Mammary epithelial cell (primary cell): ENCODE measurements at regions not wholly inside any gene's neighbourhood (a gene's known extent, or its start where the extent isn't known, plus 50 kb on each side); places are given as distances from the start of the nearest gene placed in this dataset.

Source experiments
- CTCF ChIP-seq, 2 donors: IDR thresholded peaks in 1 of 2; conservative IDR thresholded peaks in 1 of 2; 2 replicates each; pipeline ENCODE4 v1.5.1; 2011 to 2012; ENCODE audit warnings: inconsistent platforms in 2 of 2, low read length in 2 of 2, mild to moderate bottlenecking in 2 of 2, control low read depth in 1 of 2, low read depth in 1 of 2; ENCODE audit not compliant: insufficient read depth in 1 of 2; ENCODE audit errors: extremely low read depth in 1 of 2
- EZH2 ChIP-seq: IDR thresholded peaks from 2 replicates; pipeline ENCODE4 v1.6.1; 2012; ENCODE audit warnings: low read length, inconsistent platforms, borderline replicate concordance

GRCh38 chr7:86058649-86059048, 585.1 kb upstream of the GRM3 start:
- TF ChIP-seq CTCF (conservative IDR thresholded peaks at IDR 0.05 in 1 of 2, IDR thresholded peaks at IDR 0.05 in 1 of 2; ENCODE audit: extremely low read depth in 1 of 2, insufficient read depth in 1 of 2, low read depth in 1 of 2, low read length in 2 of 2) (no peak), EZH2 (no peak)
